Spleen (tissue), 11 donors: ENCODE measurements at regions not wholly inside any gene's neighbourhood (a gene's known extent, or its start where the extent isn't known, plus 50 kb on each side); places are given as distances from the start of the nearest gene placed in this dataset.

Experiments used
- DNase-seq: peaks from one replicate; pipeline ENCODE4 v3.0.0-alpha.2; 2020
- H3K27ac ChIP-seq, 8 donors: fragments of 200-600 bp; sonication (generic) in 7 of 8; 1 replicate in 4 of 8; 2 replicates in 4 of 8; pipeline versions ENCODE4 v1.5.0 to v1.8.0; 2016 to 2021; ENCODE audit warnings: inconsistent platforms in 4 of 8, mild to moderate bottlenecking in 4 of 8, moderate library complexity in 1 of 8
- H3K27me3 ChIP-seq, 7 donors: fragments of 200-600 bp; sonication (generic) in 6 of 7; replicated peaks in 1 of 7; 1 replicate in 4 of 7; 2 replicates in 3 of 7; pipeline versions ENCODE4 v1.5.0 to v1.8.0; 2016 to 2021; ENCODE audit warnings: inconsistent platforms in 3 of 7, mild to moderate bottlenecking in 1 of 7
- H3K36me3 ChIP-seq, 6 donors: fragments of 200-600 bp; sonication (generic) in 5 of 6; 1 replicate in 4 of 6; 2 replicates in 2 of 6; pipeline versions ENCODE4 v1.5.0 to v1.8.0; 2016 to 2021; ENCODE audit warnings: inconsistent platforms in 2 of 6
- H3K4me1 ChIP-seq, 6 donors: fragments of 200-600 bp; sonication (generic) in 5 of 6; 1 replicate in 3 of 6; 2 replicates in 3 of 6; pipeline versions ENCODE4 v1.5.0 to v1.8.0; 2016 to 2021; ENCODE audit warnings: inconsistent platforms in 3 of 6
- H3K4me3 ChIP-seq, 8 donors: fragments of 200-600 bp; sonication (generic) in 7 of 8; 1 replicate in 4 of 8; 2 replicates in 4 of 8; pipeline versions ENCODE4 v1.5.0 to v1.8.0; 2016 to 2021; ENCODE audit warnings: inconsistent platforms in 4 of 8, mild to moderate bottlenecking in 4 of 8, moderate library complexity in 2 of 8
- H3K9me3 ChIP-seq, 8 donors: fragments of 200-600 bp; sonication (generic) in 7 of 8; 1 replicate in 4 of 8; 2 replicates in 4 of 8; pipeline versions ENCODE4 v1.5.0 to v1.8.0; 2016 to 2021; ENCODE audit warnings: inconsistent platforms in 4 of 8
- CTCF ChIP-seq, 11 experiments: fragments of 200-600 bp in 7 of 11; fragments of 450-650 bp in 4 of 11; sonication (generic) in 4 of 11; IDR thresholded peaks in 8 of 11; conservative IDR thresholded peaks in 3 of 11; 1 replicate in 7 of 11; 2 replicates in 4 of 11; pipeline versions ENCODE4 v1.4.0 to v1.8.0; 2016 to 2021; ENCODE audit warnings: antibody characterized with exemption in 11 of 11, inconsistent platforms in 4 of 11, mild to moderate bottlenecking in 1 of 11
- POLR2A ChIP-seq, 3 donors: fragments of 450-650 bp; IDR thresholded peaks; one replicate each; pipeline ENCODE4 v1.5.1; 2017; ENCODE audit warnings: antibody characterized with exemption in 3 of 3, mild to moderate bottlenecking in 1 of 3
- POLR2AphosphoS5 ChIP-seq, 3 donors: sonication (generic); formaldehyde crosslinking; IDR thresholded peaks; one replicate each; pipeline ENCODE4 v1.5.1; 2017; ENCODE audit warnings: antibody characterized with exemption in 3 of 3
- WGBS, 5 donors: extraction: QIAGEN DNeasy Blood & Tissue Kit in 3 of 5; methylation state at CpG; one replicate each; pipeline versions ENCODE4 v1.1.5 to v1.1.7; 2013 to 2018; 5-methylcytosine and 5-hydroxymethylcytosine counted together
- intact Hi-C: fragments of 100-400 bp; cut with DNase I; formaldehyde crosslinking; loops from one replicate; pipeline ENCODE4 v1.15.0; 2023; ENCODE audit warnings: low total_unique reads
- donor health status: healthy with polysubstance abuse.
- donor health status: DM: no; HTN: no; CAD: no; lungs with moderate emphysema.
- donor health status: DM: no; HTN: no; CAD: no.
- donor health status: Bipolar disorder and iron deficiency.
- donor health status: healthy.
- donor health status: DM: no; HTN: no; CAD: no.
- donor health status: DM: yes; HTN: yes; CAD: no.

- no peak overlapping the region for H3K27ac ChIP-seq
- WGBS, 5 donors: 69 to 87% (median 80%) methylated on average over 4 of the region's 4 CpGs
- intact Hi-C loops: no loop called here
Measured at GRCh38 chr18:1350931-1351450, 446.3 kb downstream of the ADCYAP1 start.

GRCh38 chr18:1353025-1353424 lies 448.4 kb downstream of the ADCYAP1 start:
- Histone ChIP-seq H3K9me3 (no peaks in the 10 kb centered on the region), H3K36me3 (no peaks in the 10 kb centered on the region), H3K4me3 (no peak overlapping the region), H3K27me3 (no peaks in the 10 kb centered on the region), H3K27ac (no peak overlapping the region), H3K4me1 (no peaks in the 10 kb centered on the region)
- no peak for DNase-seq
- intact Hi-C loops: no loop called here
- TF ChIP-seq POLR2AphosphoS5 (IDR thresholded peaks at IDR 0.05): no peak
- TF ChIP-seq POLR2A (IDR thresholded peaks at IDR 0.05): no peak
- no peak for TF ChIP-seq CTCF (IDR thresholded peaks at IDR 0.05 in 8 of 11, conservative IDR thresholded peaks at IDR 0.05 in 3 of 11)

More at GRCh38 chr18:1350931-1351450, 446.3 kb downstream of the ADCYAP1 start:
- no peak for DNase-seq
- Histone ChIP-seq H3K36me3 (no peaks in the 10 kb centered on the region), H3K4me1 (no peaks in the 10 kb centered on the region), H3K4me3 (no peak overlapping the region), H3K27me3 (no peaks in the 10 kb centered on the region), H3K9me3 (no peaks in the 10 kb centered on the region)
- TF ChIP-seq CTCF (IDR thresholded peaks at IDR 0.05 in 8 of 11, conservative IDR thresholded peaks at IDR 0.05 in 3 of 11) (no peak), POLR2AphosphoS5 (IDR thresholded peaks at IDR 0.05) (no peak), POLR2A (IDR thresholded peaks at IDR 0.05) (no peak)

DNA sequence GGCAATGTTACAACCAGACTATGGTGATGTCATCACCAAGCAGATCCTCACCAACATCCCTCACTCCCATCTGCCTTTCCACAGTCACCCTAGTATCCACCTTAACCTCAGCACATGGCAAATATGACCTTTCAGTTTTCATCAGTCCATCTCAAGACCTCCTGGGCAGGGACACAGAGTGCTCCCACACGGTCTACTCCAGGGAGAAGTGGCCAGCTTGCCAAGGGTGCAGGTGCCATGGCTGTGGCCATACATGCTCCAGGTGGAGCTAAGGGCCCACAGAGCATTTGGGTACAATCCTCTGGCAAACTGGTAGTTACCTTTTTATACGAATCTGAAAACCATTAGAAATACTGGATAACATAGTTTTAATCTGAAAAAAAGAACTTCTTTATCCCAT lies 453.1 kb downstream of the ADCYAP1 start:
- Histone ChIP-seq H3K4me1 (no peaks in the 10 kb centered on the region), H3K27me3 (no peaks in the 10 kb centered on the region), H3K9me3 (no peaks in the 10 kb centered on the region), H3K36me3 (no peaks in the 10 kb centered on the region), H3K27ac (no peak overlapping the region), H3K4me3 (no peak overlapping the region)
- no peak for TF ChIP-seq POLR2AphosphoS5 (IDR thresholded peaks at IDR 0.05)
- no peak for TF ChIP-seq CTCF (IDR thresholded peaks at IDR 0.05 in 8 of 11, conservative IDR thresholded peaks at IDR 0.05 in 3 of 11)
- no peak for TF ChIP-seq POLR2A (IDR thresholded peaks at IDR 0.05)
- intact Hi-C loops: no loop called here
- 72 to 95% (median 86%) methylated on average over 2 of the region's 2 CpGs for WGBS, 5 donors
- DNase-seq: no peak

- no peak for DNase-seq
- H3K36me3 ChIP-seq: no peaks in the 10 kb centered on the region
- H3K9me3 ChIP-seq: peaks cover 0 to 3% (median 0%) of the 10 kb centered on the region in 8 donors
- 41 to 51% (median 46%) methylated on average over 3 of the region's 3 CpGs for WGBS, 5 donors
- no peaks in the 10 kb centered on the region for H3K27me3 ChIP-seq
- H3K4me1 ChIP-seq: no peaks in the 10 kb centered on the region
- no peak for TF ChIP-seq POLR2A (IDR thresholded peaks at IDR 0.05)
- TF ChIP-seq POLR2AphosphoS5 (IDR thresholded peaks at IDR 0.05): no peak
- TF ChIP-seq CTCF (IDR thresholded peaks at IDR 0.05 in 8 of 11, conservative IDR thresholded peaks at IDR 0.05 in 3 of 11): no peak
- intact Hi-C loops: no loop called here
- no peak overlapping the region for H3K27ac ChIP-seq
- H3K4me3 ChIP-seq: no peak overlapping the region
Measured at GRCh38 chr18:1361936-1362335, 457.3 kb downstream of the ADCYAP1 start.
